SJSA1 (cell line): ENCODE measurements at regions not wholly inside any gene's neighbourhood (a gene's known extent, or its start where the extent isn't known, plus 50 kb on each side); places are given as distances from the start of the nearest gene placed in this dataset.
"Not testable (repeated sequence)": the region's sequence is repeated elsewhere in the genome, so short reads cannot be mapped to it uniquely, and the experiment has no call there.

ENCODE experiments used
- DNase-seq, 2 experiments: peaks; one replicate each; pipeline ENCODE4 v3.0.0-alpha.2; 2015 to 2020; ENCODE audit warnings: low spot score in 2 of 2, low read depth in 1 of 2
- H3K27ac ChIP-seq: fragments of 250-450 bp; sonication (Bioruptor Pico); 2 replicates; pipeline ENCODE4 v1.5.1; 2020; ENCODE audit warnings: mild to moderate bottlenecking, moderate library complexity
- H3K27me3 ChIP-seq: fragments of 250-450 bp; sonication (Bioruptor Pico); replicated peaks from 2 replicates; pipeline ENCODE4 v1.5.1; 2020; ENCODE audit warnings: mild to moderate bottlenecking, moderate library complexity
- H3K36me3 ChIP-seq: fragments of 250-450 bp; sonication (Bioruptor Pico); 2 replicates; pipeline ENCODE4 v1.5.1; 2020; ENCODE audit warnings: mild to moderate bottlenecking
- H3K4me1 ChIP-seq: fragments of 250-450 bp; sonication (Bioruptor Pico); replicated peaks from 2 replicates; pipeline ENCODE4 v1.6.1; 2021; ENCODE audit warnings: mild to moderate bottlenecking
- H3K4me3 ChIP-seq: fragments of 250-450 bp; sonication (Bioruptor Pico); 2 replicates; pipeline ENCODE4 v1.5.1; 2020; ENCODE audit warnings: mild to moderate bottlenecking
- H3K9me3 ChIP-seq: fragments of 250-450 bp; sonication (Bioruptor Pico); replicated peaks from 2 replicates; pipeline ENCODE4 v1.5.1; 2020; ENCODE audit warnings: mild to moderate bottlenecking

GRCh38 chr22:22961574-22961973 is 74.0 kb downstream of the IGLL5 start:
- Histone ChIP-seq H3K36me3 (no peaks in the 10 kb centered on the region), H3K9me3 (no peaks in the 10 kb centered on the region), H3K27me3 (no peaks in the 10 kb centered on the region), H3K4me3 (no peak overlapping the region), H3K4me1 (no peaks in the 10 kb centered on the region), H3K27ac (no peak overlapping the region)
- no peak for DNase-seq

- no peak overlapping the region for H3K27ac ChIP-seq
- H3K4me3 ChIP-seq, result no peak overlapping the region
- peaks cover 5% of the 10 kb centered on the region; the same call in 1 of the 2 replicates for H3K27me3 ChIP-seq
- H3K9me3 ChIP-seq, result no peaks in the 10 kb centered on the region
- H3K36me3 ChIP-seq, result no peaks in the 10 kb centered on the region
- H3K4me1 ChIP-seq, result no peaks in the 10 kb centered on the region
- no peak for DNase-seq
Measured at GRCh38 chr22:22968366-22968765, 80.8 kb downstream of the IGLL5 start.

- not testable (repeated sequence) for DNase-seq, H3K36me3 ChIP-seq, H3K27ac ChIP-seq, H3K4me3 ChIP-seq, H3K27me3 ChIP-seq, H3K9me3 ChIP-seq, H3K4me1 ChIP-seq
Measured at GRCh38 chr22:22972605-22973004, 85.0 kb downstream of the IGLL5 start.

GRCh38 chr22:22973336-22973735 is 85.7 kb downstream of the IGLL5 start:
- no peak overlapping the region for H3K4me3 ChIP-seq
- H3K27ac ChIP-seq, result no peak overlapping the region
- 0 out of 2 replicates have a peak, but pooled peaks cover 8% of the 10 kb centered on the region for H3K27me3 ChIP-seq
- no peaks in the 10 kb centered on the region for H3K36me3 ChIP-seq
- no peaks in the 10 kb centered on the region for H3K4me1 ChIP-seq
- no peak for DNase-seq
- H3K9me3 ChIP-seq, result no peaks in the 10 kb centered on the region

GRCh38 chr22:22974156-22974555 is 86.5 kb downstream of the IGLL5 start:
- H3K27ac ChIP-seq, result no peak overlapping the region
- DNase-seq, result no peak
- H3K9me3 ChIP-seq, result 0 out of 2 replicates have a peak, but pooled peaks cover 2% of the 10 kb centered on the region
- 0 out of 2 replicates have a peak, but pooled peaks cover 8% of the 10 kb centered on the region for H3K27me3 ChIP-seq
- no peaks in the 10 kb centered on the region for H3K36me3 ChIP-seq
- H3K4me3 ChIP-seq, result no peak overlapping the region
- H3K4me1 ChIP-seq, result no peaks in the 10 kb centered on the region

GRCh38 chr22:22974795-22975580 is 87.4 kb downstream of the IGLL5 start:
- Histone ChIP-seq H3K4me1 (no peaks in the 10 kb centered on the region), H3K36me3 (no peaks in the 10 kb centered on the region), H3K27me3 (0 out of 2 replicates have a peak, but pooled peaks cover 7% of the 10 kb centered on the region), H3K9me3 (0 out of 2 replicates have a peak, but pooled peaks cover 2% of the 10 kb centered on the region), H3K4me3 (no peak overlapping the region), H3K27ac (no peak overlapping the region)
- no peak for DNase-seq

GRCh38 chr22:22976033-22976922 is 88.7 kb downstream of the IGLL5 start:
- no peaks in the 10 kb centered on the region for H3K4me1 ChIP-seq
- no peak overlapping the region for H3K4me3 ChIP-seq
- no peaks in the 10 kb centered on the region for H3K36me3 ChIP-seq
- H3K27me3 ChIP-seq, result 0 out of 2 replicates have a peak, but pooled peaks cover 3% of the 10 kb centered on the region
- H3K27ac ChIP-seq, result no peak overlapping the region
- DNase-seq, result no peak
- H3K9me3 ChIP-seq, result 0 out of 2 replicates have a peak, but pooled peaks cover 2% of the 10 kb centered on the region

GRCh38 chr22:22977479-22978200 is 90.0 kb downstream of the IGLL5 start:
- H3K9me3 ChIP-seq, result peaks cover 2% of the 10 kb centered on the region; the same call in 1 of the 2 replicates
- no peak overlapping the region for H3K4me3 ChIP-seq
- no peaks in the 10 kb centered on the region for H3K36me3 ChIP-seq
- H3K4me1 ChIP-seq, result no peaks in the 10 kb centered on the region
- no peak overlapping the region for H3K27ac ChIP-seq
- DNase-seq, result no peak
- H3K27me3 ChIP-seq, result 0 out of 2 replicates have a peak, but pooled peaks cover 3% of the 10 kb centered on the region

GRCh38 chr22:22978637-22979036 is 91.0 kb downstream of the IGLL5 start:
- DNase-seq, result no peak

GRCh38 chr22:22979121-22979724 is 91.1 kb upstream of the GNAZ start:
- Histone ChIP-seq H3K4me1 (no peaks in the 10 kb centered on the region), H3K9me3 (peaks cover 2% of the 10 kb centered on the region; the same call in 1 of the 2 replicates), H3K27me3 (0 out of 2 replicates have a peak, but pooled peaks cover 3% of the 10 kb centered on the region), H3K27ac (no peak overlapping the region), H3K36me3 (no peaks in the 10 kb centered on the region), H3K4me3 (no peak overlapping the region)
- DNase-seq, result no peak

More at GRCh38 chr22:22978637-22979036, 91.0 kb downstream of the IGLL5 start:
- Histone ChIP-seq H3K27ac (no peak overlapping the region), H3K27me3 (0 out of 2 replicates have a peak, but pooled peaks cover 3% of the 10 kb centered on the region), H3K4me3 (no peak overlapping the region), H3K9me3 (peaks cover 2% of the 10 kb centered on the region; the same call in 1 of the 2 replicates), H3K4me1 (no peaks in the 10 kb centered on the region), H3K36me3 (no peaks in the 10 kb centered on the region)

- Histone ChIP-seq H3K9me3 (peaks cover 2% of the 10 kb centered on the region; the same call in 1 of the 2 replicates), H3K4me3 (no peak overlapping the region), H3K36me3 (no peaks in the 10 kb centered on the region), H3K27ac (no peak overlapping the region), H3K27me3 (0 out of 2 replicates have a peak, but pooled peaks cover 3% of the 10 kb centered on the region), H3K4me1 (no peaks in the 10 kb centered on the region)
- DNase-seq, result no peak
Measured at GRCh38 chr22:22979954-22980353, 90.4 kb upstream of the GNAZ start.

- H3K4me1 ChIP-seq, result no peaks in the 10 kb centered on the region
Measured at GRCh38 chr22:22981670-22982571, 88.4 kb upstream of the GNAZ start.

More at GRCh38 chr22:22981670-22982571, 88.4 kb upstream of the GNAZ start:
- Histone ChIP-seq H3K27ac (no peak overlapping the region), H3K9me3 (peaks cover 2% of the 10 kb centered on the region; the same call in 1 of the 2 replicates), H3K36me3 (no peaks in the 10 kb centered on the region), H3K4me3 (no peak overlapping the region), H3K27me3 (0 out of 2 replicates have a peak, but pooled peaks cover 3% of the 10 kb centered on the region)
- no peak for DNase-seq
